MM.1S (cell line): ENCODE measurements at regions not wholly inside any gene's neighbourhood (a gene's known extent, or its start where the extent isn't known, plus 50 kb on each side); places are given as distances from the start of the nearest gene placed in this dataset.

Source experiments
- DNase-seq: peaks from one replicate; pipeline ENCODE4 v3.0.0-alpha.2; 2015
- H2AFZ ChIP-seq: fragments of 300-600 bp; sonication (generic); 2 replicates; pipeline ENCODE4 v1.6.0; 2016; ENCODE audit warnings: antibody characterized with exemption, low read length
- H3F3A ChIP-seq: fragments of 300-600 bp; sonication (generic); 2 replicates; pipeline ENCODE4 v1.6.1; 2016; ENCODE audit warnings: mild to moderate bottlenecking, antibody characterized with exemption, low read length, moderate library complexity, mixed read lengths; ENCODE audit not compliant: insufficient read depth
- H3K27ac ChIP-seq: fragments of 300-600 bp; sonication (generic); 2 replicates; pipeline ENCODE4 v1.5.1; 2016; ENCODE audit warnings: mild to moderate bottlenecking, low read length
- H3K27me3 ChIP-seq: fragments of 300-600 bp; sonication (generic); replicated peaks from 2 replicates; pipeline ENCODE4 v1.6.0; 2016; ENCODE audit warnings: low read length; ENCODE audit not compliant: insufficient read depth
- H3K36me3 ChIP-seq: fragments of 300-600 bp; sonication (generic); replicated peaks from 2 replicates; pipeline ENCODE4 v1.6.1; 2016; ENCODE audit warnings: mild to moderate bottlenecking, low read length, mixed read lengths; ENCODE audit not compliant: insufficient read depth
- H3K4me1 ChIP-seq: fragments of 300-600 bp; sonication (generic); 2 replicates; pipeline ENCODE4 v1.6.1; 2016; ENCODE audit warnings: low read length, mixed read lengths
- H3K4me2 ChIP-seq: fragments of 300-600 bp; sonication (generic); 2 replicates; pipeline ENCODE4 v1.6.0; 2016; ENCODE audit warnings: low read depth, low read length
- H3K4me3 ChIP-seq: fragments of 300-600 bp; sonication (generic); 2 replicates; pipeline ENCODE4 v1.5.1; 2016; ENCODE audit warnings: low read length, mixed read lengths
- H3K79me2 ChIP-seq: fragments of 300-600 bp; sonication (generic); 2 replicates; pipeline ENCODE4 v1.6.1; 2016; ENCODE audit warnings: mixed run types, low read length, mixed read lengths
- H3K9ac ChIP-seq: fragments of 300-600 bp; sonication (generic); 2 replicates; pipeline ENCODE4 v1.6.1; 2016; ENCODE audit warnings: low read length, mixed read lengths
- H3K9me2 ChIP-seq: fragments of 300-600 bp; sonication (generic); replicated peaks from 2 replicates; pipeline ENCODE4 v1.6.1; 2016; ENCODE audit warnings: mild to moderate bottlenecking, low read length, mixed read lengths; ENCODE audit not compliant: insufficient read depth
- H3K9me3 ChIP-seq: fragments of 300-600 bp; sonication (generic); replicated peaks from 2 replicates; pipeline ENCODE4 v1.6.1; 2016; ENCODE audit warnings: mild to moderate bottlenecking, low read length, mixed read lengths; ENCODE audit not compliant: insufficient read depth
- H4K20me1 ChIP-seq: fragments of 300-600 bp; sonication (generic); 2 replicates; pipeline ENCODE4 v1.6.1; 2016; ENCODE audit warnings: mild to moderate bottlenecking, low read length, moderate library complexity, mixed read lengths; ENCODE audit not compliant: insufficient read depth
- CTCF ChIP-seq: fragments of 300-600 bp; sonication (generic); IDR thresholded peaks from 2 replicates; pipeline ENCODE4 v1.5.1; 2016; ENCODE audit warnings: antibody characterized with exemption, low read length, mixed read lengths
- EZH2 ChIP-seq: fragments of 300-600 bp; sonication (generic); optimal IDR thresholded peaks from 2 replicates; pipeline ENCODE3; 2017; ENCODE audit warnings: low read depth, mild to moderate bottlenecking, antibody characterized with exemption, low read length, mixed read lengths
- EZH2phosphoT487 ChIP-seq: fragments of 300-600 bp; sonication (generic); IDR thresholded peaks from 2 replicates; pipeline ENCODE4 v1.6.1; 2018; ENCODE audit warnings: antibody characterized with exemption, low read length

- Histone ChIP-seq H3K9ac (no peak overlapping the region), H2AFZ (no peak overlapping the region), H4K20me1 (no peaks in the 10 kb centered on the region), H3K4me2 (no peak overlapping the region), H3F3A (no peaks in the 10 kb centered on the region), H3K9me3 (no peaks in the 10 kb centered on the region), H3K4me1 (no peaks in the 10 kb centered on the region), H3K9me2 (no peaks in the 10 kb centered on the region), H3K4me3 (no peak overlapping the region), H3K79me2 (no peaks in the 10 kb centered on the region), H3K27ac (no peak overlapping the region), H3K36me3 (no peaks in the 10 kb centered on the region), H3K27me3 (no peaks in the 10 kb centered on the region)
- DNase-seq: no peak
- TF ChIP-seq EZH2 (no peak), CTCF (no peak), EZH2phosphoT487 (no peak)
Observed at GRCh38 chr3:110180733-110181132, 843.4 kb upstream of the DPPA4 start.

- H4K20me1 ChIP-seq: no peaks in the 10 kb centered on the region
Observed at GRCh38 chr3:110181226-110181625, 843.9 kb upstream of the DPPA4 start.

GRCh38 chr3:110184536-110184935 is 847.2 kb upstream of the DPPA4 start:
- Histone ChIP-seq H2AFZ (no peak overlapping the region), H3K4me2 (no peak overlapping the region), H3K27me3 (no peaks in the 10 kb centered on the region), H3K36me3 (no peaks in the 10 kb centered on the region), H3K9ac (no peak overlapping the region), H3K27ac (no peak overlapping the region), H4K20me1 (no peaks in the 10 kb centered on the region), H3K9me2 (no peaks in the 10 kb centered on the region), H3K9me3 (no peaks in the 10 kb centered on the region), H3K79me2 (no peaks in the 10 kb centered on the region), H3K4me1 (no peaks in the 10 kb centered on the region), H3F3A (no peaks in the 10 kb centered on the region), H3K4me3 (no peak overlapping the region)
- TF ChIP-seq EZH2 (no peak), CTCF (no peak), EZH2phosphoT487 (no peak)
- DNase-seq: no peak

More at GRCh38 chr3:110181226-110181625, 843.9 kb upstream of the DPPA4 start:
- no peaks in the 10 kb centered on the region for H3K4me1 ChIP-seq
- H3K9me2 ChIP-seq: no peaks in the 10 kb centered on the region
- no peak overlapping the region for H3K27ac ChIP-seq
- H3K4me3 ChIP-seq: no peak overlapping the region
- H3K9ac ChIP-seq: no peak overlapping the region
- no peak for DNase-seq
- no peaks in the 10 kb centered on the region for H3F3A ChIP-seq
- H3K9me3 ChIP-seq: no peaks in the 10 kb centered on the region
- no peak overlapping the region for H2AFZ ChIP-seq
- H3K4me2 ChIP-seq: no peak overlapping the region
- no peaks in the 10 kb centered on the region for H3K36me3 ChIP-seq
- no peak for TF ChIP-seq CTCF
- H3K79me2 ChIP-seq: no peaks in the 10 kb centered on the region
- no peaks in the 10 kb centered on the region for H3K27me3 ChIP-seq
